ENCODE measurements at regions not wholly inside any gene's neighbourhood (a gene's known extent, or its start where the extent isn't known, plus 50 kb on each side); places are given as distances from the start of the nearest gene placed in this dataset.

DNA sequence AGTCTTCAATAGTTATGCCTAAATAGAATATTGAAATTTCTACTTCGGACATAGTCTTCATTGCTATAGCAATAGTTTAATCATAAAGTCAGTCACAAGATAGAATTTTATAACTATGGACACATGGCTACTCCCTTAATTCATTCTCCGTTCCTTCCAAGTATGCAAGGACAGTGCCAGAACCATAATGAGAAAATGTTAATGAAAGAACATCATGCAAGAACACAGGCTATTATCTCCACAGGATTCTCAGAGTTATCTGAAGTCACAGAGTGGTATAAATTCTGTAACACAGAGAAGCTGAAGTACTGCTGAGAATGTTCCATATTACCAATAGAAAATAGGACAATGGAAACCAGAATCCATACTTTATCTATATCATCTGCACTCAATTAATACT is 826.2 kb downstream of the EPHA7 start:
- H3K36me3 Mint-ChIP-seq (ENCODE audit: low read depth): no peaks in the 10 kb centered on the region
- ChIA-PET CTCF (no interaction called here), POLR2A (no interaction called here)
- ATAC-seq (ENCODE audit: low read depth) (no peak), DNase-seq (no peak)
- TF ChIP-seq, protein P1, sequence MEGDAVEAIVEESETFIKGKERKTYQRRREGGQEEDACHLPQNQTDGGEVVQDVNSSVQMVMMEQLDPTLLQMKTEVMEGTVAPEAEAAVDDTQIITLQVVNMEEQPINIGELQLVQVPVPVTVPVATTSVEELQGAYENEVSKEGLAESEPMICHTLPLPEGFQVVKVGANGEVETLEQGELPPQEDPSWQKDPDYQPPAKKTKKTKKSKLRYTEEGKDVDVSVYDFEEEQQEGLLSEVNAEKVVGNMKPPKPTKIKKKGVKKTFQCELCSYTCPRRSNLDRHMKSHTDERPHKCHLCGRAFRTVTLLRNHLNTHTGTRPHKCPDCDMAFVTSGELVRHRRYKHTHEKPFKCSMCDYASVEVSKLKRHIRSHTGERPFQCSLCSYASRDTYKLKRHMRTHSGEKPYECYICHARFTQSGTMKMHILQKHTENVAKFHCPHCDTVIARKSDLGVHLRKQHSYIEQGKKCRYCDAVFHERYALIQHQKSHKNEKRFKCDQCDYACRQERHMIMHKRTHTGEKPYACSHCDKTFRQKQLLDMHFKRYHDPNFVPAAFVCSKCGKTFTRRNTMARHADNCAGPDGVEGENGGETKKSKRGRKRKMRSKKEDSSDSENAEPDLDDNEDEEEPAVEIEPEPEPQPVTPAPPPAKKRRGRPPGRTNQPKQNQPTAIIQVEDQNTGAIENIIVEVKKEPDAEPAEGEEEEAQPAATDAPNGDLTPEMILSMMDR (IDR thresholded peaks at IDR 0.05): no peak
- H3K27ac Mint-ChIP-seq: no peak overlapping the region
- intact Hi-C loops (cut with micrococcal nuclease): no loop called here
- no peaks in the 10 kb centered on the region for H3K4me1 Mint-ChIP-seq
- no peaks in the 10 kb centered on the region for H3K27me3 Mint-ChIP-seq
- no peak overlapping the region for H3K4me3 Mint-ChIP-seq
- peaks cover 2% of the 10 kb centered on the region for H3K9me3 Mint-ChIP-seq

DNA sequence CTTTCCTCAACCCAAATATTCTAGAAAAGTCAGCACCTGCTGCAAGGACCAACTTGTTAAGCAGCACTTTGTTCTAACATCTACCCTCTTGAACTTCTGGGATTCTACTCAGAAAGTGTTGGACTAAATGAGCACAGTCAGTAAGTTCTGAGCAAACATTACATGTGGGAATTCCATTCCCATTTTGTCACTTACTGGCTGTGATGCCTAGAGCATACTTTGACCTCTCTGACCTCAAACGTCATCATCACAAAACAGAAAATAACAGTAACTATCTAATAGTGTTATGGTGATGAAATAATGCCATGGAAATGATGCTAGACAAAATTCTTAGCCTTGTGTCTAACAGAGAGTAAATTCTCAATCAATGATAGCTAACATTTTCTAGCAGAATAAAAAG is 829.4 kb downstream of the EPHA7 start:
- Mint-ChIP-seq H3K9me3 (peaks cover 8% of the 10 kb centered on the region), H3K27me3 (no peaks in the 10 kb centered on the region), H3K36me3 (ENCODE audit: low read depth) (no peaks in the 10 kb centered on the region), H3K4me3 (no peak overlapping the region), H3K27ac (no peak overlapping the region), H3K4me1 (no peaks in the 10 kb centered on the region)
- ChIA-PET POLR2A (no interaction called here), CTCF (no interaction called here)
- DNase-seq (no peak), ATAC-seq (ENCODE audit: low read depth) (no peak)
- intact Hi-C loops (cut with micrococcal nuclease): no loop called here
- TF ChIP-seq, protein P1 (IDR thresholded peaks at IDR 0.05): no peak

DNA sequence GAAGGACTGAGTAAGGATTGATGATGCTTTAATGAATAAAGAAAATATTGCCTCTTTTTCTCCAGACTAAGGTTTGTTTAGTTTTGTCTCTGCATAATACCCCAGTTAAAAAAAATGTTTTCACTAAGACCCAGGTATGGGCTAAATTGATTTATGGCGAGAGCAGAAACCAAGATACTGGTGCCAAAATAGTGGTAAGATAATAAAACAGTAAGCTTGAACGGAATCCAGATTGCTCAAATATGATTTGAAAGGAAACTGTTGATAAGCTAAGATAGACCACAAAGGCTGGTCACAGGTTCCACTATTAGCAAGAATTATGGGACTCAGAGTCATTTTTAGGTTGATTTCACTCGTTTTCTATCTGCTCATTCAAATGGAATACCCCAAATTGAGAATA is 831.2 kb downstream of the EPHA7 start:
- intact Hi-C loops (cut with micrococcal nuclease): no loop called here
- no peak for ATAC-seq (ENCODE audit: low read depth)
- Mint-ChIP-seq H3K4me3 (no peak overlapping the region), H3K27ac (no peak overlapping the region), H3K27me3 (no peaks in the 10 kb centered on the region), H3K36me3 (ENCODE audit: low read depth) (no peaks in the 10 kb centered on the region), H3K9me3 (peaks cover 8% of the 10 kb centered on the region), H3K4me1 (no peaks in the 10 kb centered on the region)
- CTCF ChIA-PET: no interaction called here
- TF ChIP-seq, protein P1 (IDR thresholded peaks at IDR 0.05): no peak
- POLR2A ChIA-PET: no interaction called here
- DNase-seq: no peak

DNA sequence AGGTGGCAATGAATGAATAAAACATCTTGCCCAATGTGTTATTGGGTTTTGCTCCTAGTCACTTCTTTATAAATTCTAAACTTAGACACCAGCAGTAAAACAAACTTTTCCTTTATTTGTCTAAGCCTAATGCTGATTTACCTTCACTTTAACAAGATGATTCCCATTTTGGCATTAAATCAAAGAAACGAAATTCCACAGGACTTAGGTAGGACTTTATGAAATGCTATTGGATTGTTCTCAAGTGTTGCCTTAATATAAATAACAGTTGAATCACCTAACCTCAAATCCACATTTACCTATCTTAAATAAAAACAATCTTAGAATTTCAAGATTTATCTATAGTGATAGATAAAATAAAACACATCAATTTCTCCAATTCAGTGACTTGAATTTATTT is 831.8 kb downstream of the EPHA7 start:
- no peaks in the 10 kb centered on the region for H3K4me1 Mint-ChIP-seq
- ChIA-PET POLR2A (no interaction called here), CTCF (no interaction called here)
- H3K27me3 Mint-ChIP-seq: no peaks in the 10 kb centered on the region
- intact Hi-C loops (cut with micrococcal nuclease): no loop called here
- DNase-seq: no peak
- TF ChIP-seq, protein P1 (IDR thresholded peaks at IDR 0.05): no peak
- H3K4me3 Mint-ChIP-seq: no peak overlapping the region
- no peak for ATAC-seq (ENCODE audit: low read depth)
- H3K9me3 Mint-ChIP-seq: peaks cover 8% of the 10 kb centered on the region
- H3K36me3 Mint-ChIP-seq (ENCODE audit: low read depth): no peaks in the 10 kb centered on the region
- H3K27ac Mint-ChIP-seq: no peak overlapping the region

DNA sequence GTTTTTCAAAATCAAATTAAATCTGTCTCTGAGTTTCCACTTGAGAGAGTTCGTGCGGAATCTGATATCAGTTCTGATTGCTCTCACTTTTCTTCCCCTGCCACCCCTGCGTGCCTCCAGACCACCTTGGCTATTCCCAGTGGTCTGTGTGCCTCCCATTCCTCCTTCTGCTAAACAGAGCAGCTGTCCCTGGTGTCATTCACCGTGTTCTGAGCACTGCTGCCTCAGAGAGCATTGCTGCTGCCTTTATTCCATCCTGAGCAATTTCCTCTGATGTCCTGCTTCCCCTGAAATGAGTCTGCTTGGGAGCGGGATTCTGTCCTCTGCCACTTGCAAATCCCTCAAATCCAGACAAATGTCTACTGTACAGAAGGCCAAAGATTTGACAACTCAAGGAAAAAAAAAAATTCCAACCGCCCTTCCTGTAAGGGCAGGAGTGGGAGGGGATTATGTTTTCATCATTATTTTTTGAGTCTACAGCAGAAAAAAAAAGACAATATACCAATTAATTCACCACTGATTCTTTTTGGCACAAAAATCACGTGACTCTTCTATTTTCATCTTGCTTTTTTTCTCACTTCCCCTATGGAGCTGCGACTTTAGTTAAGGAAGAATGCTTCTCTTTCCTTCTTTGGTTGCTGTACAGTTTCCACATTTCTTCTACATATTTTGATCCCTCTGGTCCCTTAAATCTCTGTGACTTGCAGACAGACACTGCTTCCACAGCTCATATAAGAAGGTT is 833.0 kb downstream of the EPHA7 start:
- no peak for DNase-seq
- ChIA-PET CTCF (no interaction called here), POLR2A (no interaction called here)
- H3K27me3 Mint-ChIP-seq: no peaks in the 10 kb centered on the region
- TF ChIP-seq, protein P1 (IDR thresholded peaks at IDR 0.05): no peak
- peaks cover 11% of the 10 kb centered on the region for H3K9me3 Mint-ChIP-seq
- intact Hi-C loops (cut with micrococcal nuclease): no loop called here
- no peaks in the 10 kb centered on the region for H3K4me1 Mint-ChIP-seq
- no peak for ATAC-seq (ENCODE audit: low read depth)
- H3K36me3 Mint-ChIP-seq (ENCODE audit: low read depth): no peaks in the 10 kb centered on the region
- H3K27ac Mint-ChIP-seq: no peak overlapping the region
- H3K4me3 Mint-ChIP-seq: no peak overlapping the region

All from activated B cell treated with CpG ODN at 0.5 μM for 24 hours (primary cell).